22Rv1 (cell line): ENCODE measurements at regions not wholly inside any gene's neighbourhood (a gene's known extent, or its start where the extent isn't known, plus 50 kb on each side); places are given as distances from the start of the nearest gene placed in this dataset.

Experiments
- H3K27ac ChIP-seq: fragments of 450-650 bp; 2 replicates; pipeline ENCODE4 v1.5.1; 2017
- ZFX ChIP-seq: fragments of 450-650 bp; IDR thresholded peaks from 2 replicates; pipeline ENCODE4 v1.6.1; 2017; ENCODE audit warnings: antibody characterized with exemption, borderline replicate concordance
- TF ChIP-seq, protein P1 (sequence below): fragments of 450-650 bp; IDR thresholded peaks from 2 replicates; pipeline ENCODE4 v1.5.1; 2017; ENCODE audit warnings: mild to moderate bottlenecking

DNA sequence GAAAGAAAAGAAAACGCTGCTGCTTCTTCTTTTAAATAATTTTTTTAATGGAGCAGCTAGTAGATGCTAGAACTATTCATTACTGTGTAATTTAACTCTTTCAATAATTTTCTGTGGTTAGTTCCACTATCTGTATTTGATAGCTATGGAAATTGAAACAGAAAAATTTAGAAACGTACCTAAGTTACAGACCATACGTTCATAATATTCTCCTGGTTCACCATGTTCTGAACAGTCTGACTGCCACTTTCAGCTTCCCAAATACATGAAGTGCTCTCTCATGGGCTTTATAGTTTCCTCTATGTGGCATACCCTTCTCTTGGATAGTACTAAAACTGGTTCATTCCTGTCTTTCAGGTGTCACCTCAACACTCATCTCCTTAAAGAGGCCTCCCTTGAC lies 508.0 kb downstream of the MDFIC start:
- no peak for TF ChIP-seq ZFX
- TF ChIP-seq, protein P1, sequence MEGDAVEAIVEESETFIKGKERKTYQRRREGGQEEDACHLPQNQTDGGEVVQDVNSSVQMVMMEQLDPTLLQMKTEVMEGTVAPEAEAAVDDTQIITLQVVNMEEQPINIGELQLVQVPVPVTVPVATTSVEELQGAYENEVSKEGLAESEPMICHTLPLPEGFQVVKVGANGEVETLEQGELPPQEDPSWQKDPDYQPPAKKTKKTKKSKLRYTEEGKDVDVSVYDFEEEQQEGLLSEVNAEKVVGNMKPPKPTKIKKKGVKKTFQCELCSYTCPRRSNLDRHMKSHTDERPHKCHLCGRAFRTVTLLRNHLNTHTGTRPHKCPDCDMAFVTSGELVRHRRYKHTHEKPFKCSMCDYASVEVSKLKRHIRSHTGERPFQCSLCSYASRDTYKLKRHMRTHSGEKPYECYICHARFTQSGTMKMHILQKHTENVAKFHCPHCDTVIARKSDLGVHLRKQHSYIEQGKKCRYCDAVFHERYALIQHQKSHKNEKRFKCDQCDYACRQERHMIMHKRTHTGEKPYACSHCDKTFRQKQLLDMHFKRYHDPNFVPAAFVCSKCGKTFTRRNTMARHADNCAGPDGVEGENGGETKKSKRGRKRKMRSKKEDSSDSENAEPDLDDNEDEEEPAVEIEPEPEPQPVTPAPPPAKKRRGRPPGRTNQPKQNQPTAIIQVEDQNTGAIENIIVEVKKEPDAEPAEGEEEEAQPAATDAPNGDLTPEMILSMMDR, result no peak
- H3K27ac ChIP-seq, result no peak overlapping the region

DNA sequence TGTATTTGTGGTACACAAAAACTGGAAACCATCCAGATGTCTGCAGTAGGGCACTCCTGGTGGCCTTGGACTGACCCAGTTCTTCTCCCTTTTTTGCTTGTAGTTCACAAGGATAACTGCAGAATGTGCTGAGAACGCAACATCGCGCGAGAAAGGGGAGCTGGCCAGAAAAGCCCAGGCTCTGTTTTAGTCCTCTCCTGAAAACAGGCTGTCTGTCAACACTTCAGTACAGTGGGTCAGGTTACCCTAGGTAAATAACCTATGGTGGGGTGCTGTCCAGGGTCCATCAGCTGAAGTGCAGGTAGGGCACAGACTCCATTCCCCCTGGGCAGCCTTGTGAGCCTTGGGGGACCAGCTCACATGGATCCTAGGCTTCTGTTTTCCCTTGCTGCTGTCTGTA lies 495.8 kb downstream of the MDFIC start:
- H3K27ac ChIP-seq, result no peak overlapping the region
- TF ChIP-seq, protein P1, result no peak
- TF ChIP-seq ZFX, result no peak

DNA sequence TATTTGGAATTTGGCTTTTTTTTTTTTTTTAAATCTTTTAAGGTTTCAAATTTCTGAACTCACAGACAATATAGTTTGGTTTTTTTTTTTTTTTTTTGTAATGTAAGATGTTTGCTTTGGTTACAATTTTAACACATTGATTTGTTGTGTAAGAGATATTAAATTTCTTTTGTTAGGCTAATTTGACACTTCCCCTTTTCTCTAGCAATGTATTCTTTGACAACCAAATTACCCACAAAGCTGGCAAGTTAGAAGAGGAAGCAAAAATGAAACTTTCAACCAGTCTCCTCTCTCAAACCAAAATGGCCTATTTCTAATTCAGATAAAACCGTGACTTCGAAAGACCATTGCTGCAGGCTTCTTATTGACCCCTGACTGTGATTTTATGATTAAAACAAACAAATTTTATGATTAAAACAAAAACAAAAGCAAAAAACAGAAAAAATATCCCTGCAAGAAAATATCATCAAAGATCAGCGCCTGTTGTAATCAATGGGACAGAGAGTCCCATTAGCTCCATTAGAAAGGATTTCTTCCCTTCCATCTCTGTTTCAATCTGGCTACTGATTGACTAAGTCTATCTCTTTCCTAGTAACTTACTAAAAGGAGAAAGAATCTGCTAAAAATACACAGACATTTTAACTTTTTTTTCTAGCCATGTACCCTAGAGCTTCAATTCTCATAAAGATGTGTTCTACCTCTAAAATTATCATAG lies 489.2 kb downstream of the MDFIC start:
- no peak overlapping the region for H3K27ac ChIP-seq
- TF ChIP-seq, protein P1, result no peak
- no peak for TF ChIP-seq ZFX

DNA sequence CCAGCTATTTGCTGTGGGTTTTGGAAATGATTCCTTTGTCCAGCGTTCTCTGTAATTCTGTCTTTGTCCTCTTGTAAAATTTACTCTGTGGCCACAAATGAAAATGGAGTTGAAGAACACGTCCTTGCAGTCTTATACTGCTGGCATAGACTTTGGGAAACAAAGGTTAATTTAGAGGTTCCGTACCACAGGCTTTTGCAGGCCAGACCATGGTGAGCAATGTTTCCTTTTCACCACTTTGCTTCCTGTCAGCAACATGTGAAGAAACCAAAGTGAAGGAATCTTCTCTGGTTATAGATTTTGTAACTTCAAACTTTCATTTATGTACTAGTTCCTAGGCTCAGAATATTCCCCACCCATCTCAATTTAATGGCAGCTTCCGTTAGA lies 488.5 kb downstream of the MDFIC start:
- TF ChIP-seq, protein P1, result no peak
- no peak for TF ChIP-seq ZFX
- H3K27ac ChIP-seq, result no peak overlapping the region

DNA sequence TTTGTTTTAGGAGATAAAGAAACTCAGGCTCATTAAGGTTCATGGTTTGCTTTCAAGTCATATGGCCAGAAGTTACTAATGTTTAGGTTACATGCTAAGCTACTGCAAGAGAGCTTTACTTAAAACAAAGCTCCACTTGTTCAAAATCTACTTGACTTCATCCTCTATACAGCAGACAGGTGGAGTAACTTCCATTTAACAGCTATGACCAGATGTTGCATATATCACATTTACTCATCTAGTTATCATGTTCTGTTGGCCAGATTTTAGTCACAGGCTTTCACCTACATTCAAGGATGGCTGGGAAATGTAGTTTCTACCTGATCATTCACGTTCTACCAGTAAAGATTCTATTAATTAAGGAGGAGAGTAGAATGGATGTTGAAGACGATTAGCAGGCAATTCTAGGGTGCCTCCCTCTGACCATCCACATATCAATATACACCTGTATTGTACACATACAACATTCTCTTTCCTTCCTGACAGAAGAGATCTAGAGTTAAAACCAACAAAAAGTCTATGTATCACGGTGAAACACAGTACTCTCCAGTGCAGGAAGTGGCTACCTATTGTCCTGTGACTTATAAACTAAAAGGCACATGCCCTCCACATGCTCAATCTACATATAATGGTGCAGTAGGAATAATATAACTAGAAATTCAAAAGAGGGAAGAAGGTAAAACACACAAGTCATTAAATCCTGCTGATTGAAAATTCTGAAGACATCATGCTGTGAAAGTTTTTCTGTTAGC lies 488.0 kb downstream of the MDFIC start:
- no peak overlapping the region for H3K27ac ChIP-seq
- no peak for TF ChIP-seq ZFX
- TF ChIP-seq, protein P1, result no peak

DNA sequence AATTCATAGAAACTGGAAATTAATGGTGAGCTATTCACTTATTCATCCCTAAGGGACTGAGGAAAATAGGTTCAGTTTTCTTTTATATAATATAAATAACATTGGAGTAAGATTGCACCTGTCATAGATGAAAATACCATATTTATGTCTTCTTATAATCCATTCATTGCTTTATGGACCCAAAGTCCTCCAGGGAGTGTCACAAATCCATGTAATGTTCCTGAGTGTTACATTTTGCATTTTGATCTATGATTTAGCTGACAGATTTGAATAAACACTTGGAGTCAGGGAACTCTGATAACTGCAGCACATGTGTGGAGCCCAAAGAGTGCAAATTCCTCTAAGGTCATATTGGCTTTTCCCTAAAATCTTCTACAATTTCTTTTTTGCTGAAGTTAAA lies 484.3 kb downstream of the MDFIC start:
- H3K27ac ChIP-seq, result no peak overlapping the region
- TF ChIP-seq ZFX, result no peak
- TF ChIP-seq, protein P1, result no peak

DNA sequence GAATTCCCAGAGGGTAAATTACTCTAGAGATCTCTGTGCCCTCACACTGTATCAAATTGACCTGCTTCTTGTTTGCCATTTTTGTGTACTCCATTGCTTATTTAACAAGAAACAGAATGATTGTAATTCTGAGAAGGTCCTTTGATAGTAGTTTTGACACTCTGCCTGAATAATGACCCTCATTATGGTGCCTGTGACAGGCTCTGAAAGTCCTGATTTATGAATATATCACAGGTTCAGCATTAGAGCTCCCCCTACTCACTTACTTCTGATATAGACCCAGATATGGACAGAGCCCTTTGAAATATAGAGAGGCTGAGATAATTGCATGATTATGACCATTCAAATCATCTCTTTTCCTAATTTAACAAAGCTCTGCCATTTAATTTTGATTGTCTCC lies 465.2 kb downstream of the MDFIC start:
- TF ChIP-seq ZFX, result no peak
- TF ChIP-seq, protein P1, result no peak

More for the DNA sequence above, 465.2 kb downstream of the MDFIC start:
- no peak overlapping the region for H3K27ac ChIP-seq
